ENCODE measurements at regions not wholly inside any gene's neighbourhood (a gene's known extent, or its start where the extent isn't known, plus 50 kb on each side); places are given as distances from the start of the nearest gene placed in this dataset.

GRCh38 chr13:85525411-85525810 is 273.8 kb downstream of the SLITRK6 start:
- intact Hi-C loops (cut with micrococcal nuclease) = loop anchor here (10.0 kb wide), 1 partner anchor 291 kb away; no protein-coding TSS in a partner anchor
- no TSS peak for BruUV-seq (replicated peaks)
- CTCF ChIA-PET = no interaction called here

GRCh38 chr13:85521657-85522056 is 277.6 kb downstream of the SLITRK6 start:
- H3K27me3 ChIP-seq (ENCODE audit: low read length) = no peaks in the 10 kb centered on the region
- no peak overlapping the region for H3K4me3 ChIP-seq (ENCODE audit: low read length)
- no peaks in the 10 kb centered on the region for H3F3A ChIP-seq (ENCODE audit: low read length, unreplicated experiment)
- no peak overlapping the region for H3K4me2 ChIP-seq (ENCODE audit: low read length)
- intact Hi-C loops (cut with micrococcal nuclease) = loop anchor here (10.0 kb wide), 1 partner anchor 287 kb away; no protein-coding TSS in a partner anchor
- POLR2A ChIA-PET (ENCODE audit: unreplicated experiment) = no interaction called here
- H3K9me2 ChIP-seq (replicated peaks; ENCODE audit: low read length) = no peaks in the 10 kb centered on the region
- H3K4me1 ChIP-seq (ENCODE audit: insufficient read depth, low read length) = peaks cover 18% of the 10 kb centered on the region; the same call in 1 of the 2 replicates
- DNase-seq (no peak), ATAC-seq (no peak)
- no peaks in the 10 kb centered on the region for H4K20me1 ChIP-seq (ENCODE audit: low read length)
- no peak overlapping the region for H2AFZ ChIP-seq (ENCODE audit: low read length)
- H3K79me2 ChIP-seq (ENCODE audit: low read length) = no peaks in the 10 kb centered on the region
- no peaks in the 10 kb centered on the region for H3K36me3 ChIP-seq (ENCODE audit: low read depth, low read length)
- no TSS peak for BruUV-seq (replicated peaks)
- H3K9me3 ChIP-seq (ENCODE audit: low read length) = no peaks in the 10 kb centered on the region
- H3K9ac ChIP-seq (ENCODE audit: low read length) = no peak overlapping the region
- TF ChIP-seq EZH2 (IDR thresholded peaks at IDR 0.05; ENCODE audit: low read length, unreplicated experiment) = no peak
- no peak for TF ChIP-seq EZH2phosphoT487 (IDR thresholded peaks at IDR 0.05; ENCODE audit: borderline replicate concordance, low read length)
- TF ChIP-seq CTCF (conservative IDR thresholded peaks at IDR 0.05; ENCODE audit: low read depth, low read length) = no peak
- H3K27ac ChIP-seq (ENCODE audit: low read length) = no peak overlapping the region
- CTCF ChIA-PET = no interaction called here

More at GRCh38 chr13:85525411-85525810, 273.8 kb downstream of the SLITRK6 start:
- Histone ChIP-seq H3F3A (ENCODE audit: low read length, unreplicated experiment) (no peaks in the 10 kb centered on the region), H3K9me3 (ENCODE audit: low read length) (no peaks in the 10 kb centered on the region), H3K9ac (ENCODE audit: low read length) (no peak overlapping the region), H3K79me2 (ENCODE audit: low read length) (no peaks in the 10 kb centered on the region), H3K27me3 (ENCODE audit: low read length) (no peaks in the 10 kb centered on the region), H3K4me1 (ENCODE audit: insufficient read depth, low read length) (peaks cover 42% of the 10 kb centered on the region), H3K4me3 (ENCODE audit: low read length) (no peak overlapping the region), H2AFZ (ENCODE audit: low read length) (no peak overlapping the region), H3K27ac (ENCODE audit: low read length) (no peak overlapping the region), H3K9me2 (replicated peaks; ENCODE audit: low read length) (no peaks in the 10 kb centered on the region), H3K36me3 (ENCODE audit: low read depth, low read length) (no peaks in the 10 kb centered on the region), H4K20me1 (ENCODE audit: low read length) (no peaks in the 10 kb centered on the region), H3K4me2 (ENCODE audit: low read length) (no peak overlapping the region)
- POLR2A ChIA-PET (ENCODE audit: unreplicated experiment) = no interaction called here
- ATAC-seq (no peak), DNase-seq (no peak)
- TF ChIP-seq CTCF (conservative IDR thresholded peaks at IDR 0.05; ENCODE audit: low read depth, low read length) = no peak
- TF ChIP-seq EZH2phosphoT487 (IDR thresholded peaks at IDR 0.05; ENCODE audit: borderline replicate concordance, low read length) = no peak
- TF ChIP-seq EZH2 (IDR thresholded peaks at IDR 0.05; ENCODE audit: low read length, unreplicated experiment) = no peak

- CTCF ChIA-PET = no interaction called here
- no TSS peak for BruUV-seq (replicated peaks)
These were observed 278.8 kb downstream of the SLITRK6 start for GRCh38 chr13:85520445-85520844.

More at GRCh38 chr13:85520445-85520844, 278.8 kb downstream of the SLITRK6 start:
- H3K4me1 ChIP-seq (ENCODE audit: insufficient read depth, low read length) = peaks cover 18% of the 10 kb centered on the region; the same call in 1 of the 2 replicates
- no peaks in the 10 kb centered on the region for H3F3A ChIP-seq (ENCODE audit: low read length, unreplicated experiment)
- no peaks in the 10 kb centered on the region for H3K9me2 ChIP-seq (replicated peaks; ENCODE audit: low read length)
- no peak for TF ChIP-seq EZH2 (IDR thresholded peaks at IDR 0.05; ENCODE audit: low read length, unreplicated experiment)
- TF ChIP-seq CTCF (conservative IDR thresholded peaks at IDR 0.05; ENCODE audit: low read depth, low read length) = no peak
- TF ChIP-seq EZH2phosphoT487 (IDR thresholded peaks at IDR 0.05; ENCODE audit: borderline replicate concordance, low read length) = no peak
- no peak overlapping the region for H3K9ac ChIP-seq (ENCODE audit: low read length)
- no peaks in the 10 kb centered on the region for H4K20me1 ChIP-seq (ENCODE audit: low read length)
- POLR2A ChIA-PET (ENCODE audit: unreplicated experiment) = no interaction called here
- H3K4me2 ChIP-seq (ENCODE audit: low read length) = no peak overlapping the region
- H3K4me3 ChIP-seq (ENCODE audit: low read length) = no peak overlapping the region
- DNase-seq = peak; percentile 59
- no peaks in the 10 kb centered on the region for H3K36me3 ChIP-seq (ENCODE audit: low read depth, low read length)
- no peaks in the 10 kb centered on the region; the same call in 1 of the 2 replicates for H3K9me3 ChIP-seq (ENCODE audit: low read length)
- no peak overlapping the region for H3K27ac ChIP-seq (ENCODE audit: low read length)
- no peak overlapping the region for H2AFZ ChIP-seq (ENCODE audit: low read length)
- no peaks in the 10 kb centered on the region for H3K79me2 ChIP-seq (ENCODE audit: low read length)
- intact Hi-C loops (cut with micrococcal nuclease) = loop anchor here (10.0 kb wide), 1 partner anchor 286 kb away; no protein-coding TSS in a partner anchor
- ATAC-seq = peak; percentile 67
- no peaks in the 10 kb centered on the region for H3K27me3 ChIP-seq (ENCODE audit: low read length)
